Endothelial cell (in vitro differentiated cells): ENCODE measurements at regions not wholly inside any gene's neighbourhood (a gene's known extent, or its start where the extent isn't known, plus 50 kb on each side); places are given as distances from the start of the nearest gene placed in this dataset.

Source experiments
- DNase-seq: peaks from one replicate; pipeline ENCODE4 v3.0.0; 2021; ENCODE audit warnings: low spot score
- H3K27ac Mint-ChIP-seq: one replicate; pipeline ENCODE4 v1.8.0; 2021; ENCODE audit warnings: mixed read lengths, inconsistent platforms; ENCODE audit not compliant: unreplicated experiment
- H3K27me3 Mint-ChIP-seq: one replicate; pipeline ENCODE4 v1.8.0; 2021; ENCODE audit warnings: mild to moderate bottlenecking, moderate library complexity, mixed read lengths, inconsistent platforms; ENCODE audit not compliant: unreplicated experiment
- H3K36me3 Mint-ChIP-seq: one replicate; pipeline ENCODE4 v1.8.0; 2021; ENCODE audit warnings: mild to moderate bottlenecking, low read depth, mixed read lengths, inconsistent platforms; ENCODE audit not compliant: unreplicated experiment
- H3K4me1 Mint-ChIP-seq: one replicate; pipeline ENCODE4 v1.8.0; 2021; ENCODE audit warnings: mild to moderate bottlenecking, mixed read lengths, inconsistent platforms; ENCODE audit not compliant: unreplicated experiment
- H3K4me3 Mint-ChIP-seq: one replicate; pipeline ENCODE4 v1.8.0; 2021; ENCODE audit warnings: mild to moderate bottlenecking, mixed read lengths, inconsistent platforms; ENCODE audit not compliant: unreplicated experiment
- H3K9me3 Mint-ChIP-seq: one replicate; pipeline ENCODE4 v1.8.0; 2021; ENCODE audit warnings: mixed read lengths, inconsistent platforms; ENCODE audit not compliant: unreplicated experiment
- TF ChIP-seq, protein P1 (sequence below): fragments of 200-600 bp; sonication (generic); IDR thresholded peaks from one replicate; pipeline ENCODE4 v1.5.0; 2021; ENCODE audit warnings: antibody characterized with exemption; ENCODE audit not compliant: unreplicated experiment

DNA sequence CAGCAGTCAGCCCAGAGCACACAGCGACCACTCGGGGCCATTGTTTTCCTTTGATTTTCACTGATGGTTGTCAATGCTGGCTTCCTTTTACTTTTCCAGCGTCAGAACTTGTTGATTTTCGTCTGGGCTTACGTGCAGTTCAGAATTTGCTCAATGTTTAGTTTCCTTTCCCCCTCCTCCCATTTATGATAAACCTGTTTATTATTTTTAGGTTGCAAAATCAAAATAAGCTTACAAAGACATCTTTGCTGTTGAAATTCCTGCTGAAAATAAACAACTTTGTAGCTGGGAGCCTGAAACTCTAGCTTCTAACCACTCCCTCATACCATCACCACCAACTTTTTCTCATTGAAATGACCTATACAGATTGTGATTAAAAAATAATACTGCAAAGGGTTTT lies 83.1 kb upstream of the LYZL1 start:
- Mint-ChIP-seq H3K36me3 (no peaks in the 10 kb centered on the region), H3K27me3 (no peaks in the 10 kb centered on the region), H3K4me3 (no peak overlapping the region), H3K4me1 (peaks cover 4% of the 10 kb centered on the region), H3K9me3 (no peaks in the 10 kb centered on the region), H3K27ac (no peak overlapping the region)
- no peak for DNase-seq
- TF ChIP-seq, protein P1, sequence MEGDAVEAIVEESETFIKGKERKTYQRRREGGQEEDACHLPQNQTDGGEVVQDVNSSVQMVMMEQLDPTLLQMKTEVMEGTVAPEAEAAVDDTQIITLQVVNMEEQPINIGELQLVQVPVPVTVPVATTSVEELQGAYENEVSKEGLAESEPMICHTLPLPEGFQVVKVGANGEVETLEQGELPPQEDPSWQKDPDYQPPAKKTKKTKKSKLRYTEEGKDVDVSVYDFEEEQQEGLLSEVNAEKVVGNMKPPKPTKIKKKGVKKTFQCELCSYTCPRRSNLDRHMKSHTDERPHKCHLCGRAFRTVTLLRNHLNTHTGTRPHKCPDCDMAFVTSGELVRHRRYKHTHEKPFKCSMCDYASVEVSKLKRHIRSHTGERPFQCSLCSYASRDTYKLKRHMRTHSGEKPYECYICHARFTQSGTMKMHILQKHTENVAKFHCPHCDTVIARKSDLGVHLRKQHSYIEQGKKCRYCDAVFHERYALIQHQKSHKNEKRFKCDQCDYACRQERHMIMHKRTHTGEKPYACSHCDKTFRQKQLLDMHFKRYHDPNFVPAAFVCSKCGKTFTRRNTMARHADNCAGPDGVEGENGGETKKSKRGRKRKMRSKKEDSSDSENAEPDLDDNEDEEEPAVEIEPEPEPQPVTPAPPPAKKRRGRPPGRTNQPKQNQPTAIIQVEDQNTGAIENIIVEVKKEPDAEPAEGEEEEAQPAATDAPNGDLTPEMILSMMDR: no peak

DNA sequence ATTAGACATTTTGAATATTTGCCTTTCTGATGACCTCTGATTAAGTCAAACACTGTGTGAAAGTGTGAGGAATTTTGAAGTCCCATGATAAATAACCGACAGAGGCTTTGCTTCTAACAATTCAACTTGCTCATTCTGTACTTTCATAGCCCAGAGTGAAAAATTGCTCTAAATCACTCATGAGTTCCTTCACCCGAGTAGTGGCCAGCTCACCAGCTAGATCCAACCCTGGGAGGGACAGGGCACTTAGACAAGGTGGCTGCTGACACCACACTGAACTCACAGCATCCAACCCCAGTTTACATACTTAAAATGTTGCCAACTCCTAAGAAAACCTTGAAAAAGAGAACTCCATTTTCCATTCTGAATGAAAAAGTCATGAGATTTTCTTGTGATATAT lies 80.0 kb upstream of the LYZL1 start:
- DNase-seq: no peak
- TF ChIP-seq, protein P1: no peak
- Mint-ChIP-seq H3K27me3 (no peaks in the 10 kb centered on the region), H3K4me3 (no peak overlapping the region), H3K4me1 (peaks cover 2% of the 10 kb centered on the region), H3K27ac (no peak overlapping the region), H3K36me3 (no peaks in the 10 kb centered on the region), H3K9me3 (no peaks in the 10 kb centered on the region)

DNA sequence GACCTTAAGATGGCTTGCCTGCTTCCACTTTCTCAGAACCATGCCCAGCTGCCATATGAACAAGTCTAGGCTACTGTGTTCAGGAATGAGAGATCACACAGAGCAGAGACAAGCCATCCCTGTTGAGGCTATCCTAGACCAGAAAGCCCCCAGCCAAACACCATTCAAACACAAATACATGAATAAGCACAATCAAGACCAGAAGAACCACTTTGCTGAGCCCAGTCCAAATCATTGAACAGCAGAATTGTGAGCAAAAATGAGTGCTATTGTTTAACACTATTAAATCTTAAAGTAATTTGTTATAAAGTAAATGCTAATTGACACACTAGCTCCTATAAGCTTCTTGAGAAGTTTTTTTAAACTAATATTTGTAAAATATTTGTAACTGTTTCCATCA lies 79.0 kb upstream of the LYZL1 start:
- Mint-ChIP-seq H3K27me3 (no peaks in the 10 kb centered on the region), H3K4me3 (no peak overlapping the region), H3K27ac (no peak overlapping the region), H3K4me1 (peaks cover 2% of the 10 kb centered on the region), H3K9me3 (no peaks in the 10 kb centered on the region), H3K36me3 (no peaks in the 10 kb centered on the region)
- DNase-seq: no peak
- TF ChIP-seq, protein P1: no peak

DNA sequence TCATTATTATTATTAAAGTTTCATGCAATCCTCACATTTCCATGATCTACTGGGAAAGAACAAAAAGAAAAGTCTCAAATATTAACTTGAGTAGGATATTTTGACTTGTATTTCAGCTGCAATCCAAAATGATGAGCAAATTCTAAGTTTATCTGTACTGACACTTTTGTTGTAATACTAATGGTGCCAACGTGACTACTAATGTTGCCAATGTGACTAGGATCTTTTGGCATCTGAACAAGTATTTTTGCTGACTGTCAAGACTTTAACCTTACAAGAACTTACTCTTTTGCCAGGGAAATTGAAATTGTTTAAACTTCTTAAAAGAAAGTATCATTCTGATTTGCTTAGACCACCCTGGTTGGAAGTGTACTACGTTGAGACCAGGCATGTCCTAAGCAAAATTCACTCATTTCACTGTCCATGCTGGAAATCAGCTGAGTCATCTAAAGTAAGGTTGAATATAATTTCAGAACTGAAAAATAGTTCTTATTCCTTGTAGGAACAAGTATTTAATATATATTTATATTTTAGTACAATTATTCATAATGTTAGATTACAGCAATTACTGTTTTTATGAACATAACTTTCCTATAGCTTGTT lies 78.5 kb upstream of the LYZL1 start:
- H3K36me3 Mint-ChIP-seq: no peaks in the 10 kb centered on the region
- TF ChIP-seq, protein P1: no peak

DNA sequence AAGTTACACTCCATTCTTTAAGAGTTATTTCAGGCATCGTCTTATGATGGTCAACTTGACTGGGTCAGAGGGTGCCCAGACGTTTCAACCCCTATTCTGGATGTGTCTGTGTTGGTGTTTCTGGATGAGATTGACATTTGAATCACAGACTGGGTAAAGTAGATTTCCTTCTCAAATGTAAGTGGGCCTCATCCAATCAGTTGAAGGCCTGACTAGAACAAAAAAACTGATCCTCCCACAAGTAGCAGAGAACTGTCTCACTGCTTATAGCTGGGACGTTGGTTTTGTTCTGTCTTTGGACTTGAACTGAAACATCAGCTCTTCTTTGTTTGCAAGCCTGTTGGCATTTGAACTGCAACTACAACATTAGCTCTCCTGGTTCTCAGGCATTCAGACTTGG lies 76.3 kb upstream of the LYZL1 start:
- TF ChIP-seq, protein P1: no peak
- no peaks in the 10 kb centered on the region for H3K27me3 Mint-ChIP-seq
- no peak overlapping the region for H3K4me3 Mint-ChIP-seq
- no peaks in the 10 kb centered on the region for H3K4me1 Mint-ChIP-seq
- no peaks in the 10 kb centered on the region for H3K9me3 Mint-ChIP-seq
- DNase-seq: no peak
- no peak overlapping the region for H3K27ac Mint-ChIP-seq
- no peaks in the 10 kb centered on the region for H3K36me3 Mint-ChIP-seq

More for the DNA sequence above, 78.5 kb upstream of the LYZL1 start:
- H3K27ac Mint-ChIP-seq: no peak overlapping the region
- no peak overlapping the region for H3K4me3 Mint-ChIP-seq
- no peak for DNase-seq
- no peaks in the 10 kb centered on the region for H3K27me3 Mint-ChIP-seq
- peaks cover 2% of the 10 kb centered on the region for H3K4me1 Mint-ChIP-seq
- H3K9me3 Mint-ChIP-seq: no peaks in the 10 kb centered on the region
